Lower lobe of right lung (tissue), 2 donors: ENCODE measurements at regions not wholly inside any gene's neighbourhood (a gene's known extent, or its start where the extent isn't known, plus 50 kb on each side); places are given as distances from the start of the nearest gene placed in this dataset.

Source experiments
- ATAC-seq, 2 donors: fragments of 200-7000 bp; cut with Tn5 transposase; one replicate each; pipeline ENCODE4 v1.9.1; 2020 to 2022; ENCODE audit warnings: mild to moderate bottlenecking in 2 of 2, moderate library complexity in 2 of 2
- DNase-seq: peaks from one replicate; pipeline ENCODE4 v3.0.0-alpha.2; 2020
- H3K27ac ChIP-seq: fragments of 200-600 bp; one replicate; pipeline ENCODE4 v1.8.0; 2022
- H3K27me3 ChIP-seq: fragments of 200-600 bp; one replicate; pipeline ENCODE4 v1.8.0; 2022; ENCODE audit warnings: low read depth
- H3K36me3 ChIP-seq: fragments of 200-600 bp; one replicate; pipeline ENCODE4 v1.8.0; 2022; ENCODE audit warnings: mild to moderate bottlenecking
- H3K4me1 ChIP-seq: fragments of 200-600 bp; one replicate; pipeline ENCODE4 v1.8.0; 2022
- H3K4me3 ChIP-seq: fragments of 200-600 bp; one replicate; pipeline ENCODE4 v1.8.0; 2022; ENCODE audit warnings: mild to moderate bottlenecking
- H3K9me3 ChIP-seq: fragments of 200-600 bp; one replicate; pipeline ENCODE4 v1.8.0; 2022
- CTCF ChIP-seq: fragments of 200-600 bp; IDR thresholded peaks from one replicate; pipeline ENCODE4 v1.8.0; 2022; ENCODE audit warnings: antibody characterized with exemption, mild to moderate bottlenecking
- intact Hi-C: fragments of 100-400 bp; cut with DNase I; formaldehyde crosslinking; loops from one replicate; pipeline ENCODE4 v1.11.0; 2022
- donor health status: DM: no; HTN: yes; CAD: no; lungs with severe emphysema.

GRCh38 chr6:19377722-19378121 lies 459.4 kb upstream of the ID4 start:
- no peak overlapping the region for H3K4me3 ChIP-seq
- no peaks in the 10 kb centered on the region for H3K4me1 ChIP-seq
- TF ChIP-seq CTCF, result no peak
- DNase-seq, result no peak
- H3K27ac ChIP-seq, result no peak overlapping the region
- H3K27me3 ChIP-seq, result no peaks in the 10 kb centered on the region
- intact Hi-C loops, result no loop called here
- H3K9me3 ChIP-seq, result no peaks in the 10 kb centered on the region
- no peaks in the 10 kb centered on the region for H3K36me3 ChIP-seq
- ATAC-seq, result no peak

- Histone ChIP-seq H3K27ac (no peak overlapping the region), H3K9me3 (no peaks in the 10 kb centered on the region), H3K4me3 (no peak overlapping the region), H3K36me3 (no peaks in the 10 kb centered on the region), H3K4me1 (no peaks in the 10 kb centered on the region), H3K27me3 (no peaks in the 10 kb centered on the region)
- no peak for TF ChIP-seq CTCF
- intact Hi-C loops, result no loop called here
- DNase-seq (no peak), ATAC-seq (no peak)
Measured at GRCh38 chr6:19380293-19380692, 456.9 kb upstream of the ID4 start.

GRCh38 chr6:19382676-19383075 lies 454.5 kb upstream of the ID4 start:
- no peaks in the 10 kb centered on the region for H3K27me3 ChIP-seq
- H3K4me1 ChIP-seq, result no peaks in the 10 kb centered on the region
- H3K9me3 ChIP-seq, result no peaks in the 10 kb centered on the region
- ATAC-seq (no peak), DNase-seq (no peak)
- intact Hi-C loops, result no loop called here
- H3K36me3 ChIP-seq, result no peaks in the 10 kb centered on the region
- no peak for TF ChIP-seq CTCF
- no peak overlapping the region for H3K4me3 ChIP-seq
- H3K27ac ChIP-seq, result no peak overlapping the region

- no peak for DNase-seq
- no peak overlapping the region for H3K4me3 ChIP-seq
- H3K27me3 ChIP-seq, result no peaks in the 10 kb centered on the region
- H3K4me1 ChIP-seq, result no peaks in the 10 kb centered on the region
- no peak overlapping the region for H3K27ac ChIP-seq
- TF ChIP-seq CTCF, result no peak
- ATAC-seq, result no peak
- peaks cover 6% of the 10 kb centered on the region for H3K9me3 ChIP-seq
- no peaks in the 10 kb centered on the region for H3K36me3 ChIP-seq
- intact Hi-C loops, result no loop called here
Measured at GRCh38 chr6:19391926-19392325, 445.2 kb upstream of the ID4 start.

GRCh38 chr6:19394051-19394450 lies 443.1 kb upstream of the ID4 start:
- DNase-seq (no peak), ATAC-seq (no peak)
- H3K27me3 ChIP-seq, result no peaks in the 10 kb centered on the region
- peaks cover 6% of the 10 kb centered on the region for H3K9me3 ChIP-seq
- intact Hi-C loops, result no loop called here
- H3K4me1 ChIP-seq, result no peaks in the 10 kb centered on the region
- H3K4me3 ChIP-seq, result no peak overlapping the region
- no peak overlapping the region for H3K27ac ChIP-seq
- H3K36me3 ChIP-seq, result no peaks in the 10 kb centered on the region
- TF ChIP-seq CTCF, result no peak

- intact Hi-C loops, result no loop called here
- no peak for DNase-seq
- no peak for TF ChIP-seq CTCF
- Histone ChIP-seq H3K27me3 (no peaks in the 10 kb centered on the region), H3K36me3 (no peaks in the 10 kb centered on the region), H3K9me3 (peaks cover 6% of the 10 kb centered on the region), H3K27ac (no peak overlapping the region), H3K4me3 (no peak overlapping the region), H3K4me1 (no peaks in the 10 kb centered on the region)
- ATAC-seq, result no peak
Measured at GRCh38 chr6:19394687-19395086, 442.5 kb upstream of the ID4 start.
